Thymus (tissue), 11 donors: ENCODE measurements at regions not wholly inside any gene's neighbourhood (a gene's known extent, or its start where the extent isn't known, plus 50 kb on each side); places are given as distances from the start of the nearest gene placed in this dataset.

Experiments used
- DNase-seq, 9 donors: peaks; one replicate each; pipeline ENCODE4 v3.0.0-alpha.2; 2013; ENCODE audit warnings: low spot score in 9 of 9, low read depth in 6 of 9, missing footprints in 1 of 9
- H3K27ac ChIP-seq, 2 donors: one replicate each; pipeline ENCODE4 v1.5.1; 2013; ENCODE audit warnings: control low read depth in 1 of 2, low read depth in 1 of 2, low read length in 1 of 2, mild to moderate bottlenecking in 1 of 2, moderate library complexity in 1 of 2
- H3K27me3 ChIP-seq, 2 donors: one replicate each; pipeline ENCODE4 v1.5.1; 2013; ENCODE audit warnings: low read length in 1 of 2; ENCODE audit not compliant: control insufficient read depth in 2 of 2, insufficient read depth in 1 of 2
- H3K36me3 ChIP-seq, 2 donors: one replicate each; pipeline ENCODE4 v1.5.1; 2013; ENCODE audit warnings: low read length in 1 of 2, mild to moderate bottlenecking in 1 of 2, moderate library complexity in 1 of 2; ENCODE audit not compliant: control insufficient read depth in 2 of 2, insufficient read depth in 2 of 2
- H3K4me1 ChIP-seq, 2 donors: one replicate each; pipeline ENCODE4 v1.5.1; 2013; ENCODE audit warnings: low read length in 2 of 2; ENCODE audit not compliant: control insufficient read depth in 2 of 2, insufficient read depth in 2 of 2
- H3K4me3 ChIP-seq, 2 donors: one replicate each; pipeline ENCODE4 v1.5.1; 2013; ENCODE audit warnings: low read length in 2 of 2, control low read depth in 1 of 2, mild to moderate bottlenecking in 1 of 2
- H3K9me3 ChIP-seq, 2 donors: one replicate each; pipeline ENCODE4 v1.5.1; 2013; ENCODE audit warnings: low read length in 1 of 2, mild to moderate bottlenecking in 1 of 2; ENCODE audit not compliant: control insufficient read depth in 2 of 2, insufficient read depth in 1 of 2
- WGBS: extraction: QIAGEN DNeasy Blood & Tissue Kit; methylation state at CpG from one replicate; pipeline ENCODE4 v1.1.7; 2013; 5-methylcytosine and 5-hydroxymethylcytosine counted together
- donor health status: healthy.

DNA sequence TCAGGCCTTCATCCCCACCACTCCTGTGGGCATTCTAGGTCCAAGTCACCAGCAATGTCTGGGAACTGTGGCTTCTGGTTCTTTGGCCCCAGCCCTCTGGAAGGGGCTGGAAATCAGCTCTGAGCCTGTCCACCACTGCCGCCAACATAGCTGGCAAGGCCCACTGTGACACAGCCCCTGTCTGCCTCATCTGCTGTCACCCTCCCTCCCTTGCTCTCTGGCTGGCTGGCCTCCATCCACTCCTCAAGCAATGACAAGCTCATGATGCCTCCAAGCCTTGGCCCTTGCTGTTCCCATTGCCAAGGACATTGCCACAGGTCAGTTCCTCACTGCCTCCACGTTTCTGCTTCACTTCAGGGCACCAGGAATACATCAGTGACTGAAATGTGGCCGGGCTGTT lies 93.7 kb downstream of the LHX2 start:
- WGBS: 85% methylated on average over 3 of the region's 3 CpGs
- Histone ChIP-seq H3K4me1 (no peaks in the 10 kb centered on the region), H3K9me3 (no peaks in the 10 kb centered on the region), H3K4me3 (no peak overlapping the region), H3K36me3 (no peaks in the 10 kb centered on the region), H3K27ac (no peak overlapping the region), H3K27me3 (no peaks in the 10 kb centered on the region)
- DNase-seq: no peak

GRCh38 chr9:124108216-124108615 lies 96.6 kb downstream of the LHX2 start:
- Histone ChIP-seq H3K36me3 (no peaks in the 10 kb centered on the region), H3K27ac (no peak overlapping the region), H3K4me1 (no peaks in the 10 kb centered on the region), H3K9me3 (no peaks in the 10 kb centered on the region), H3K27me3 (no peaks in the 10 kb centered on the region), H3K4me3 (no peak overlapping the region)
- DNase-seq: no peak
- WGBS: 80% methylated on average over 6 of the region's 6 CpGs

DNA sequence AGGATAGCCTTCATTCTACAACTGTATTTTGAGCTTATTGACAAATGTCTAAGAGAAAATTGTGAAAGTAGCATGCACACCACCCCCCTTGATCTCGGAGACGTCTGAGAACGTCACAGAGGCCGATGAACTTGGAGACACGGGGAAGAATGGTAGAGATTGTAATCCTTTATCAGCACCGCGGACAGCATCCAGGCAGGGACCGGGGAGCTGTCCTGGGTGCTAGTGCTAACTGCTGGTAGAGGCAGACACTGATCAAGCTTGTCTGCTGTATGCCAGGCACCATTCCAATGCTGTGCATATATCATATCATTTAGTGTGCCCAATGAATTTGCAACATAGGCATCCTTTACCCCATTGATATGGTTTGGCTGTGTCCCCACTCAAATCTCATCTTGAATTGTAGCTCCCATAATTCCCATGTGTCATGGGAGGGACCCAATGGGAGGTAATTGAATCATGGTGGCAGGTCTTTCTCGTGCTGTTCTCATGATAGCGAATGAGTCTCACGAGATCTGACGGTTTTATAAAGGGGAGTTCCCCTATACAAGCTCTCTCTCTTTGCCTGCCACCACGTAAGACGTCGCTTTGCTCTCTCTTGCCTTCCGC lies 98.8 kb downstream of the LHX2 start:
- no peaks in the 10 kb centered on the region for H3K27me3 ChIP-seq
- H3K27ac ChIP-seq: no peak overlapping the region
- no peaks in the 10 kb centered on the region for H3K36me3 ChIP-seq
- H3K9me3 ChIP-seq: no peaks in the 10 kb centered on the region
- no peaks in the 10 kb centered on the region for H3K4me1 ChIP-seq
- DNase-seq: peak; percentile 26 to 73 (median 47)
- no peak overlapping the region for H3K4me3 ChIP-seq
- WGBS: 44% methylated on average over 16 of the region's 16 CpGs

GRCh38 chr9:124116683-124117363 lies 105.3 kb downstream of the LHX2 start:
- Histone ChIP-seq H3K27ac (no peak overlapping the region), H3K4me3 (no peak overlapping the region), H3K9me3 (no peaks in the 10 kb centered on the region), H3K4me1 (no peaks in the 10 kb centered on the region), H3K36me3 (no peaks in the 10 kb centered on the region), H3K27me3 (no peaks in the 10 kb centered on the region)
- no peak for DNase-seq
- 92% methylated on average over 9 of the region's 9 CpGs for WGBS

- WGBS: 80% methylated on average over 6 of the region's 6 CpGs
- Histone ChIP-seq H3K9me3 (no peaks in the 10 kb centered on the region), H3K36me3 (no peaks in the 10 kb centered on the region), H3K4me3 (no peak overlapping the region), H3K4me1 (no peaks in the 10 kb centered on the region), H3K27ac (no peak overlapping the region), H3K27me3 (no peaks in the 10 kb centered on the region)
- no peak for DNase-seq
Observed at GRCh38 chr9:124118894-124119293, 107.3 kb downstream of the LHX2 start.

GRCh38 chr9:124120272-124120671 lies 108.7 kb downstream of the LHX2 start:
- 87% methylated on average over 3 of the region's 3 CpGs for WGBS
- no peak for DNase-seq
- H3K4me3 ChIP-seq: no peak overlapping the region
- H3K27me3 ChIP-seq: no peaks in the 10 kb centered on the region
- no peaks in the 10 kb centered on the region for H3K9me3 ChIP-seq
- H3K4me1 ChIP-seq: no peaks in the 10 kb centered on the region
- H3K36me3 ChIP-seq: no peaks in the 10 kb centered on the region
- no peak overlapping the region for H3K27ac ChIP-seq

DNA sequence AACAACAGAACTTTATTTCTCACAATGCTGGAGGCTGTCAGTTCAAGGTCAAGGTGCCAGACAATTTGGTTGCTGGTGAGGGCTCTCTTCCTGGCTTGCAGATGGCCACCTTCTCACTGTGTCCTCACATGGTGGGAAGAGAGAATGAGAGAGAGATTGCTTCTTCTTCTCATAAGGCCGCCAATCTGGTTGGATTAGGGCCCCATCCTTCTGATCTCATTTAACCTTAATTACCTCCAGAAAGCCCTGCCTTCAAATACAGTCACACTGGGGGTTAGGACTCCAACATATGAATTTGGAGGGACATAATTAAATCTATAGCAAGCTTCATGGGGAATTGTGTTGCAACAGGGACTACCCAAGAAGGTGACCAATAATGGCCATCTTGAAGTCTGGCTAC lies 110.2 kb downstream of the LHX2 start:
- Histone ChIP-seq H3K36me3 (no peaks in the 10 kb centered on the region), H3K4me1 (no peaks in the 10 kb centered on the region), H3K27ac (no peak overlapping the region), H3K27me3 (no peaks in the 10 kb centered on the region), H3K9me3 (no peaks in the 10 kb centered on the region), H3K4me3 (no peak overlapping the region)
- no peak for DNase-seq
- WGBS: 100% methylated on average over 1 of the region's 1 CpG

- Histone ChIP-seq H3K4me1 (no peaks in the 10 kb centered on the region), H3K4me3 (no peak overlapping the region), H3K9me3 (no peaks in the 10 kb centered on the region), H3K36me3 (no peaks in the 10 kb centered on the region), H3K27me3 (no peaks in the 10 kb centered on the region), H3K27ac (no peak overlapping the region)
- no peak for DNase-seq
- WGBS: 93% methylated on average over 1 of the region's 1 CpG
Observed at GRCh38 chr9:124122321-124122720, 110.8 kb downstream of the LHX2 start.

DNA sequence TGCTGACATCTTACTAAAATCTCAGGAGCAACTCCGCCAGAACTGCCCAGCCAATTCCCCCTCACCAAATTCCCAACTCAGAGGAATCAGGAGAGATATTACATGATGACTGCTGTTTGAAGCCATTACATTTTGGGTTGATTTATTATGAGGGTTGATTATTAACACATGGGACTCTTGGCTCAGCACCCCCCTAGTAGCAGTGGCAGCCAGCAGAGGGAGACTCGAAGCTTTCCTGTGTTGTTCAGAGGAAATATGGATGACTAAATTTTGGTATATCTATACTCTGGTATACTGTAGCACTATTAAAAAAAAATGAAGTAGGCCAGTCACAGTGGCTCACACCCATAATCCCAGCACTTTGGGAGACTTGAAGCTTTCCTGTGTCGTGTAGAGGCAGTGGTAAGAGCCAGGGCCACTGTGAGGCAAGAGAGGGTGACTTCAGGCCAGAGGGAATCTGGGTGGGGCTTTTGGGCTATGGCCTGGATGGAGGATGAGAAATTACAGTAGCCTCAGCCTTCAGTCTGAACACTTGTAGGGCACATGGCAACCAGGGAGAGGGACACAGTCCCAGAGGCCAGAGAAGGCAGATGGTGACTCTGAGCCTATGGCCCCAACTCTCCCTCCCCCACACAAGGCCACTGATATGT lies 111.4 kb downstream of the LHX2 start:
- no peak overlapping the region for H3K4me3 ChIP-seq
- H3K36me3 ChIP-seq: no peaks in the 10 kb centered on the region
- H3K27me3 ChIP-seq: no peaks in the 10 kb centered on the region
- DNase-seq: no peak
- WGBS: 80% methylated on average over 3 of the region's 3 CpGs
- no peaks in the 10 kb centered on the region for H3K4me1 ChIP-seq
- H3K27ac ChIP-seq: no peak overlapping the region
- H3K9me3 ChIP-seq: no peaks in the 10 kb centered on the region
